GM12878 (cell line): ENCODE measurements at regions not wholly inside any gene's neighbourhood (a gene's known extent, or its start where the extent isn't known, plus 50 kb on each side); places are given as distances from the start of the nearest gene placed in this dataset.

ENCODE experiments used
- ATAC-seq: fragments of 200-7000 bp; cut with Tn5 transposase; 3 replicates; pipeline ENCODE4 v1.9.1; 2020; ENCODE audit warnings: mild to moderate bottlenecking, moderate library complexity
- BruUV-seq: library from RNA; stranded (reverse); fragments of 400-500 nt; replicated peaks from 2 replicates; lab custom pipeline; 2021; lab: Mats Ljungman, UMichigan
- CTCF ChIA-PET: fragments of 300-600 bp; sonication (Branson Sonifier 250); formaldehyde crosslinking; extraction: SDS; loops from one replicate; lab custom pipeline; 2021; ENCODE audit warnings: inconsistent platforms; lab: Yijun Ruan, JAX
- POLR2A ChIA-PET: fragments of 350-600 bp; formaldehyde crosslinking; extraction: SDS; loops from one replicate; lab custom pipeline; 2021; ENCODE audit warnings: inconsistent platforms; lab: Charles Lee
- RAD21 ChIA-PET: fragments of 300-600 bp; sonication (Branson Sonifier 250); formaldehyde crosslinking; loops from one replicate; lab custom pipeline; 2023; ENCODE audit warnings: antibody characterized with exemption; ENCODE audit not compliant: unreplicated experiment; lab: Charles Lee
- SMC1A ChIA-PET: fragments of 300-600 bp; sonication (Branson Sonifier 250); formaldehyde crosslinking; loops from one replicate; lab custom pipeline; 2023; ENCODE audit not compliant: unreplicated experiment, uncharacterized antibody; lab: Charles Lee
- DNase-seq: peaks from one replicate; pipeline ENCODE4 v3.0.0-alpha.2; 2011; ENCODE audit warnings: low read depth, low spot score
- FAIRE-seq: peaks from 3 replicates; lab custom pipeline; 2011; peaks lifted over from hg19 to GRCh38; lab: Jason Lieb, UNC
- H2AFZ ChIP-seq: 2 replicates; pipeline ENCODE4 v1.6.0; 2011; ENCODE audit warnings: low read depth, low read length, control low read depth; ENCODE audit not compliant: control insufficient read depth
- H3K27ac ChIP-seq: 2 replicates; pipeline ENCODE4 v1.5.1; 2011; ENCODE audit warnings: control low read depth; ENCODE audit not compliant: control insufficient read depth, insufficient read depth
- H3K27me3 ChIP-seq, 2 experiments: replicated peaks in 1 of 2; 2 replicates each; pipeline versions ENCODE4 v1.6.0 to v1.6.1; 2011; ENCODE audit warnings: low read length in 1 of 2; ENCODE audit not compliant: control insufficient read depth in 2 of 2, insufficient read depth in 2 of 2
- H3K36me3 ChIP-seq, 2 experiments: 2 replicates each; pipeline ENCODE4 v1.5.1; 2011; ENCODE audit warnings: low read length in 1 of 2; ENCODE audit not compliant: control insufficient read depth in 2 of 2, insufficient read depth in 2 of 2
- H3K4me1 ChIP-seq: 2 replicates; pipeline ENCODE4 v1.6.1; 2011; ENCODE audit warnings: mild to moderate bottlenecking, low read length, moderate library complexity, mixed read lengths; ENCODE audit not compliant: control insufficient read depth, insufficient read depth
- H3K4me2 ChIP-seq: 2 replicates; pipeline ENCODE4 v1.6.0; 2011; ENCODE audit warnings: control low read depth; ENCODE audit not compliant: control insufficient read depth, insufficient read depth
- H3K4me3 ChIP-seq: fragments of 200-600 bp; sonication (generic); 2 replicates; pipeline ENCODE4 v1.5.1; 2016
- H3K79me2 ChIP-seq: 2 replicates; pipeline ENCODE4 v1.6.0; 2011; ENCODE audit warnings: low read length; ENCODE audit not compliant: control insufficient read depth, insufficient read depth
- H3K9ac ChIP-seq: 2 replicates; pipeline ENCODE4 v1.8.0; 2011; ENCODE audit warnings: low read length, control low read depth, mixed read lengths; ENCODE audit not compliant: control insufficient read depth, insufficient read depth
- H3K9me3 ChIP-seq: replicated peaks from 3 replicates; pipeline ENCODE4 v1.5.1; 2011; ENCODE audit warnings: mild to moderate bottlenecking, low read length; ENCODE audit not compliant: control insufficient read depth, insufficient read depth
- H4K20me1 ChIP-seq: 2 replicates; pipeline ENCODE4 v1.6.0; 2011; ENCODE audit not compliant: control insufficient read depth, insufficient read depth
- ASH2L ChIP-seq: fragments of 300-600, 200-600 bp; sonication (generic); IDR thresholded peaks from 2 replicates; pipeline ENCODE4 v1.6.1; 2017; ENCODE audit warnings: low read depth, mild to moderate bottlenecking, borderline replicate concordance
- ATF2 ChIP-seq: IDR thresholded peaks from 2 replicates; pipeline ENCODE4 v1.6.1; 2012; ENCODE audit warnings: low read length, inconsistent platforms
- ATF7 ChIP-seq: fragments of 450-650 bp; IDR thresholded peaks from 2 replicates; pipeline ENCODE4 v1.6.1; 2016; ENCODE audit warnings: low read depth, mild to moderate bottlenecking
- CHD1 ChIP-seq: IDR thresholded peaks from 2 replicates; pipeline ENCODE4 v1.6.1; 2012; ENCODE audit warnings: low read depth, low read length, improper control_type of control experiment
- E2F8 ChIP-seq: fragments of 450-650 bp; IDR thresholded peaks from 2 replicates; pipeline ENCODE4 v1.6.1; 2018; ENCODE audit warnings: mild to moderate bottlenecking, low read depth, moderate library complexity; ENCODE audit not compliant: partially characterized antibody
- E4F1 ChIP-seq: fragments of 450-650 bp; IDR thresholded peaks from 2 replicates; pipeline ENCODE4 v1.6.1; 2018; ENCODE audit warnings: borderline replicate concordance, mild to moderate bottlenecking; ENCODE audit not compliant: partially characterized antibody
- EZH2 ChIP-seq: IDR thresholded peaks from 2 replicates; pipeline ENCODE4 v1.6.1; 2012; ENCODE audit warnings: low read depth, mild to moderate bottlenecking, control low read depth, inconsistent platforms, low read length, borderline replicate concordance; ENCODE audit not compliant: control insufficient read depth
- IRF4 ChIP-seq: IDR thresholded peaks from 2 replicates; pipeline ENCODE4 v1.6.1; 2011; ENCODE audit warnings: low read depth, low read length
- MEF2B ChIP-seq: fragments of 450-650 bp; IDR thresholded peaks from 2 replicates; pipeline ENCODE4 v1.6.1; 2018; ENCODE audit warnings: mild to moderate bottlenecking, moderate library complexity; ENCODE audit not compliant: partially characterized antibody, poor library complexity, severe bottlenecking
- NBN ChIP-seq: fragments of 450-650 bp; IDR thresholded peaks from 2 replicates; pipeline ENCODE4 v1.6.1; 2016
- RAD51 ChIP-seq: fragments of 450-650 bp; IDR thresholded peaks from 2 replicates; pipeline ENCODE4 v1.6.1; 2016; ENCODE audit warnings: moderate library complexity, mild to moderate bottlenecking, inconsistent platforms
- SMARCA5 ChIP-seq: fragments of 450-650 bp; IDR thresholded peaks from 2 replicates; pipeline ENCODE4 v1.6.1; 2017; ENCODE audit warnings: mild to moderate bottlenecking
- SP1 ChIP-seq: IDR thresholded peaks from one replicate; pipeline ENCODE4 v1.6.1; 2011; ENCODE audit warnings: low read depth, low read length
- STAT3 ChIP-seq: IDR thresholded peaks from 2 replicates; pipeline ENCODE4 v1.6.1; 2011; ENCODE audit warnings: low read depth, low read length, improper control_type of control experiment
- TCF3 ChIP-seq: IDR thresholded peaks from 2 replicates; pipeline ENCODE4 v1.6.1; 2012; ENCODE audit warnings: low read depth, mild to moderate bottlenecking, low read length, borderline replicate concordance; ENCODE audit not compliant: insufficient read depth
- ZNF687 ChIP-seq: fragments of 450-650 bp; IDR thresholded peaks from 2 replicates; pipeline ENCODE4 v1.6.1; 2017; ENCODE audit warnings: mild to moderate bottlenecking, moderate library complexity
- WGBS: methylation state at CpG from one replicate; pipeline ENCODE4 v1.1.6; 2016; ENCODE audit warnings: low lambda C conversion rate; ENCODE audit not compliant: insufficient replicate concordance, insufficient coverage; ENCODE audit errors: missing lambda C conversion rate; 5-methylcytosine and 5-hydroxymethylcytosine counted together
- in situ Hi-C: fragments of 300-500 bp; cut with MboI; formaldehyde crosslinking; loops from 9 replicates; pipeline ENCODE4 v1.14.3; 2018; ENCODE audit warnings: mixed read lengths
- intact Hi-C: fragments of 100-400 bp; cut with micrococcal nuclease; formaldehyde crosslinking; loops from one replicate; pipeline ENCODE4 v1.14.2; 2022; ENCODE audit not compliant: unreplicated experiment

- RAD21 ChIA-PET = no interaction called here
- no TSS peak for BruUV-seq
- POLR2A ChIA-PET = no interaction called here
- intact Hi-C loops (no loop called here), in situ Hi-C loops (no loop called here)
- Histone ChIP-seq H3K27ac (no peak overlapping the region), H3K36me3 (no peaks in the 10 kb centered on the region), H3K27me3 (no peaks in the 10 kb centered on the region), H3K4me2 (no peak overlapping the region), H3K4me3 (no peak overlapping the region), H3K9ac (no peak overlapping the region), H3K9me3 (no peaks in the 10 kb centered on the region), H3K79me2 (no peaks in the 10 kb centered on the region), H2AFZ (no peak overlapping the region), H3K4me1 (no peaks in the 10 kb centered on the region), H4K20me1 (no peaks in the 10 kb centered on the region)
- CTCF ChIA-PET = no interaction called here
- DNase-seq (no peak), ATAC-seq (no peak), FAIRE-seq (no peak)
- SMC1A ChIA-PET = no interaction called here
- WGBS = 0% methylated on average over 3 of the region's 3 CpGs
- TF ChIP-seq SP1 (no peak), E2F8 (no peak), STAT3 (no peak), ASH2L (no peak), TCF3 (no peak), ZNF687 (no peak), SMARCA5 (no peak), NBN (no peak), CHD1 (no peak), MEF2B (no peak), EZH2 (no peak), IRF4 (no peak), ATF2 (no peak), E4F1 (no peak), RAD51 (no peak), ATF7 (no peak)
Observed at GRCh38 chr12:88775742-88776151, 195.5 kb upstream of the KITLG start.
